NCI-H2227 treated with DMSO at 0.1 percent for 48 hours (cell line): ENCODE measurements at regions not wholly inside any gene's neighbourhood (a gene's known extent, or its start where the extent isn't known, plus 50 kb on each side); places are given as distances from the start of the nearest gene placed in this dataset.

Experiments used
- DNase-seq: peaks from one replicate; lab custom pipeline; 2025; lab: John Stamatoyannopoulos, UW

- DNase-seq: no peak
Observed at GRCh38 chr7:68434857-68435256, 1163.4 kb upstream of the AUTS2 start.

- no peak for DNase-seq
Observed at GRCh38 chr7:68438016-68438415, 1160.3 kb upstream of the AUTS2 start.

- no peak for DNase-seq
Observed at GRCh38 chr7:68438811-68439210, 1159.5 kb upstream of the AUTS2 start.

GRCh38 chr7:68439897-68440296 is 1158.4 kb upstream of the AUTS2 start:
- DNase-seq: no peak

- DNase-seq: no peak
Observed at GRCh38 chr7:68440866-68441265, 1157.4 kb upstream of the AUTS2 start.

GRCh38 chr7:68441645-68442044 is 1156.6 kb upstream of the AUTS2 start:
- no peak for DNase-seq

GRCh38 chr7:68442931-68443631 is 1155.2 kb upstream of the AUTS2 start:
- DNase-seq: no peak

GRCh38 chr7:68444042-68444441 is 1154.2 kb upstream of the AUTS2 start:
- no peak for DNase-seq

- no peak for DNase-seq
Observed at GRCh38 chr7:68444956-68445355, 1153.3 kb upstream of the AUTS2 start.

- DNase-seq: no peak
Observed at GRCh38 chr7:68446183-68446582, 1152.1 kb upstream of the AUTS2 start.

GRCh38 chr7:68449099-68449498 is 1149.2 kb upstream of the AUTS2 start:
- no peak for DNase-seq

- no peak for DNase-seq
Observed at GRCh38 chr7:68449816-68450215, 1148.5 kb upstream of the AUTS2 start.

- DNase-seq: no peak
Observed at GRCh38 chr7:68454931-68455330, 1143.3 kb upstream of the AUTS2 start.

- no peak for DNase-seq
Observed at GRCh38 chr7:68456469-68456868, 1141.8 kb upstream of the AUTS2 start.

GRCh38 chr7:68457481-68457880 is 1140.8 kb upstream of the AUTS2 start:
- DNase-seq: no peak

- no peak for DNase-seq
Observed at GRCh38 chr7:68458010-68458908, 1140.0 kb upstream of the AUTS2 start.

- no peak for DNase-seq
Observed at GRCh38 chr7:68461430-68461829, 1136.8 kb upstream of the AUTS2 start.

- DNase-seq: no peak
Observed at GRCh38 chr7:68470836-68471435, 1127.3 kb upstream of the AUTS2 start.

- no peak for DNase-seq
Observed at GRCh38 chr7:68472688-68473087, 1125.6 kb upstream of the AUTS2 start.

- no peak for DNase-seq
Observed at GRCh38 chr7:68474661-68475216, 1123.5 kb upstream of the AUTS2 start.

GRCh38 chr7:68476966-68477365 is 1121.3 kb upstream of the AUTS2 start:
- no peak for DNase-seq

- no peak for DNase-seq
Observed at GRCh38 chr7:68478326-68478725, 1119.9 kb upstream of the AUTS2 start.

- DNase-seq: no peak
Observed at GRCh38 chr7:68482800-68483199, 1115.5 kb upstream of the AUTS2 start.
